Activated T-cell treated with anti-CD3 and anti-CD28 coated beads for 48 hours (primary cell): ENCODE measurements at regions not wholly inside any gene's neighbourhood (a gene's known extent, or its start where the extent isn't known, plus 50 kb on each side); places are given as distances from the start of the nearest gene placed in this dataset.

ENCODE experiments used
- DNase-seq: peaks from one replicate; pipeline ENCODE4 v3.0.0-alpha.2; 2020; ENCODE audit warnings: low read depth

DNA sequence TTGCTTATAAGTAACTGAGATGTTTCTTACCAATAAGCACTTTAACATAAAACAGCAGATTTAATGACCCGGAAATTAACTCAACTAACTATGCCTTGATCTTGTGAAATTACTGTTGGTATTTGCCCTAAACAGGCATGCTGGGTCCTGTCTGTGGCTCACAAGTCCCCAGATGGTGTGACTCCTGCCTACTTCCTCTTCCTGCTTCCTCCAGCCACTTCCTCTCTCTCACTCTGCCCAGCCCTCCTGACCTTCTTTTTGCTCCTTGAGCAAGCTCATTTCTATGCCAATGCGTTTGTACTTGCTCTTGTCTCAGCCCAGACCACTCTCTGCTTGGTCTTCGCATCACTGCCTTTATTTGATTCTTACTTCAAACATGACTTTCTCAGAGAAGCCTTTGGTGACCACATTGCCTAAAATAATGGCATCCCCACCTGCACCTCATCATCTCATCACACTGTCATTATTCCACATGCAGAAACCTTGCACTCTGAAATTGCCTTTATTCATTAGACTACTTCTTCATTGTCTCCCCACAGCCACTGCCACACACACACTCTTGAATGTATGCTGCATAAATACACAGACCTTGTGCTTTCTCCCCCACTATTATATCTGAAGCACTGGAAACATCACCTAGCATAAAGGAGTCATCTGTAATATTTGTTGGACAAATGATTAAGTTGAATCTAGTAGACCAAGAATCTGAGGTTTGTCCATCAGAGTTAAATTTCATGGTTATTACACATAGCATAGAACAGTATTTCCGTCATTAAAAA lies 256.3 kb upstream of the SEMA6D start:
- no peak for DNase-seq

- no peak for DNase-seq
Observed at GRCh38 chr15:47461652-47462141, 255.6 kb upstream of the SEMA6D start.

DNA sequence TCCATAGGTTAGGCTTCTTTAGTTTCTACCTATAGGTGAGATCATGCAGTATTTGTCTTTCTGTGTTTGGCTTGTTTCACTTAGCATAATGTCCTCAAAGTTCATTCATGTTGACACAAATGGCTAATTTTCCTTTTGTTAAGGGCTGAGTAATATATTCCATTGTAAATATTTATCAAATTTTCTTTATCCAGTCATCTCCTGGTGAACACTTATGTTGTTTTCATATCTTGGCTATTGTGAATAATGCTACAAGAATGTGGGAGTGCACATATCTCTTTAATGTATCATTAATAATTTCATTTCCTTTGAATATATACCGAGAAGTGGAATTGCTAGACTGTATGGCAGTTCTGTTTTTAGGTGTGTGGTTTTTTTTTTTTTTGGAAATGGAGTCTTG lies 250.9 kb upstream of the SEMA6D start:
- DNase-seq: no peak

- DNase-seq: no peak
Observed at GRCh38 chr15:47470983-47471382, 246.3 kb upstream of the SEMA6D start.

DNA sequence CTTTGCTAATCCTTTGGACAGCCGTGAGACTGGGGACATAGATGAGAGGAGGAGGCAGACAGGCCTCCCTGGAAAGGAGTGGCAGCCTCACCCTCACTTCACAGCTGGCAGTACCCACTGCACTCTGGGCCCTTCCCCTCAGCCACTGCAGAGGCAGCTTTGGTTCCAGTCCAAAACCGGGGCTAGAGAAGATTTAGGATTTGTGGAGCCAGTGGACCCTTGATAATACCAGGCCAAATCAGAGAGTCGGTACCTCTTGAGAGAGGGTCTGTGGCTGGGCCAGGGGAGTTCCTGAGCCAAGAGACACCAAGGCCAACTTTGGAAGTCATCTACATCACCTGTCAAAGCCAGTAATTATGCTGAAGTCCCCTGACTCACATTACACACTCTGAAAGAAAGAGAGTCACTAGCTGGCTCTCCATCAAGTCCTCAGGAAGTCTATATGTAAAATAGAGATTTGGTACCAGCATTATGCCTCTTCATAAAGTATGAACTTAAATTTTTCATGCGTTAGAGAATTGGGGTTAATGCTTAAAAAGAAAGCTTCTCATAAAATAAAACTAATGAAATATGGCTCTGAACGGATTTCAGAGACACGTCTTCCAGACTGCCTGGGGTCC lies 244.1 kb upstream of the SEMA6D start:
- DNase-seq: no peak

DNA sequence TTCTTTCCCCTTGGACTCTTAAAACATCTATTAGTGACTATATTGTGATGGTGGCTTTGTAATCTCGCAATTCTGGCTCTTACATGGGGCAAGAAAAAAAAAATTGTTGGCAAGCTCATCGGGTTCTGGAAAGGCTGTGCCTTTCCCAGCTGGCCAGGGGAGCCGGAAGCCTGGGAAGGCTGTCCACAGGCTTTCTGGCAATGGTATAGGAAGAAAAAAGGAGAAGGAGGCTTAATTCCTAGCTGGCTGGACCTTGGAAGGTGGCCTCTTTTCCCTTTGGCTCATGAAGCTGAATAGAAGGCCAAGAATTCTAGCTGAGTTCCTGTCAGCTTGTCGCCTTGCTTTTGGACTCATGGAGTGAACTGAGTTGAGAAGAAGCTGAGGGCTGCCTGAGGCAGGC lies 243.5 kb upstream of the SEMA6D start:
- no peak for DNase-seq

DNA sequence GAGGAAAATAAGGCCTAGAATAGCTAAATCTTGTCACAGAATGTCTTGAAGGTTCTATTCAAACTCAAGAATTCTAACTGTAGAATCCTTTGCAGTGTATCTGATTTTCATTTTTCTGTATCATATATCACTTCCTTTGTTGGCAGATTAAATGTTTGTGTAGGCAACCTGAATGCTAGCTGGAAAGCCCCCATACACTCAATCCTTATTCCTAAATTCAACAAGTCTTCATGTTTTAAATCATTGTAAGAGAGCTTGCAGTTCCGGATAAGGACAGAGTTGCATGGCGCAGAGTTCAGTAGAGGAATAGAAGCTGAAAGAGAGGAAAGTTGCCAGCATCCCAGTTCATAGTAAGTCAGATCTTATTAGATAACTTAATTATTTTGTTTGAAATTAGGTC lies 242.0 kb upstream of the SEMA6D start:
- no peak for DNase-seq

GRCh38 chr15:47477341-47477740 lies 240.0 kb upstream of the SEMA6D start:
- DNase-seq: no peak

DNA sequence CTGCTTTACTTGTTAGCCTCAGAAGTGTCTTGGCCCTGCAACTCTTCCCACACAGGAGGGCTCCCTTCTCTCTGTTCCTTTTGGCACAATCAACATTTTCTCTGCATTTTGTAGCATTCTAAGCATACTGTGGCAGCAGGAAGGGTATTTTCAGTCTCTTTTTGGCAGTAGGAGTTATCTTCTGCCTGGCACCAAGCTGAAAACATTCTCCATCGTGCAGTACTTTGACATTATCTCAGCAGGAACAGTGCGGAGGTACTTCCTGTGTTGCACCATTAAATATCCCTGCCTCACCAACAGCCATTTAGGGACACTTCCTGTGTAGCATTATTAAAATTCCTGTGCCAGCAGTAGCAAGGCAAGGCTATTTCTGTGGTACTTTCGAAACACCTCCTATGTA lies 233.2 kb upstream of the SEMA6D start:
- no peak for DNase-seq

GRCh38 chr15:47484997-47485396 lies 232.3 kb upstream of the SEMA6D start:
- no peak for DNase-seq

DNA sequence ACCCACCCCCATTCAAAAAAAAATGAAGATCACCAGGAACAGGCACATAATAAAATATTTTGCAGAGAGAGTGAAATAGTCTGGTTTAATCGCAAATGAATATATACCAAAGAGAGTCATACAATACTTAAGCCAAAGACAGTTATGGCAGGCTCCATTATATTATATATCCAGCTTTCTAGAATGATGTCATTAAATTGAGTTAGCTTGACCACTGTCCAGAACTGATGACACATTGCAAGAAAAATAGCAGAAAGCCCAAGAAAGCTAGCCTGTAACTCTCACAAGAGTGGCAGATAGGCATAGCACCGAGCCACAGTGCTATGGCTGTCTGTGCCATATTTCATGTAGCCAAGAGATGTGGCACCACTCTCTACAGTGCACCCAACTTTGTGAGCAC lies 231.9 kb upstream of the SEMA6D start:
- no peak for DNase-seq

DNA sequence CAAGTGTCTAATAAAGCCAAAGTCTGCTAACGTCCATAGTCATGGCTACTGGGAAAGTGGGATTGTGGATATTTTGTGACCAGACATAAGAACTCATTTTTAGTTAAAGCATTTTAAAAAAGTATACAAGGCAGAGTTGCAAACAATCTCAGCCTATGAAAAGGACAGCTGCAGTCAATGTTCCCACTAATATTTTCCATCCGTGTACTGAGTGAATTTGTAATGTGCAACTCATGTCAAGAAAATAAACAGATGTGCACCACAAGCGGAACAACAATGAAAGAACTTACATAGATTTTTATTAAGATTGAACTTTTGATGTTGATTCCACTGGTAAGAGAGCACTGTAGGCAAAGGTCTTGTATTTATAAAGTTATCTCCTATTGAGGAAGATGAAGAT lies 231.3 kb upstream of the SEMA6D start:
- DNase-seq: no peak

DNA sequence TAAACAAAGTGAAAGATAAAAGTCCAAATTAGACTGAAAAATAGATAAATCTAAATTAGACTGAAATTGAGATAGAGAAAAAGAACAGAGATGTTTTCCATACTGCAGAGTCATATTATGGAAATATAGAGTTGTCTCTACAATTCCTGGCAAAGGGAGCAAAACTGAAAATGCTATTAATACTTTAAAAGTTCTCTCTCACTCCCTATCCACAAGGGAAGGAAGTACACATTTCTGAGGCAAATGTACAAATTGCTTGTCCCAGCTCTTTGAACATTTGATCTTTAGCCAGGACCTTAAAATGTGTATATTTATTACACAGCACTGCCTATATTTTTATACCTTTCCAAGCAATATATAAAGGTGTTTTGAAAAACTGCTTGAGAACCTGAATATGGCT lies 225.1 kb upstream of the SEMA6D start:
- DNase-seq: no peak

DNA sequence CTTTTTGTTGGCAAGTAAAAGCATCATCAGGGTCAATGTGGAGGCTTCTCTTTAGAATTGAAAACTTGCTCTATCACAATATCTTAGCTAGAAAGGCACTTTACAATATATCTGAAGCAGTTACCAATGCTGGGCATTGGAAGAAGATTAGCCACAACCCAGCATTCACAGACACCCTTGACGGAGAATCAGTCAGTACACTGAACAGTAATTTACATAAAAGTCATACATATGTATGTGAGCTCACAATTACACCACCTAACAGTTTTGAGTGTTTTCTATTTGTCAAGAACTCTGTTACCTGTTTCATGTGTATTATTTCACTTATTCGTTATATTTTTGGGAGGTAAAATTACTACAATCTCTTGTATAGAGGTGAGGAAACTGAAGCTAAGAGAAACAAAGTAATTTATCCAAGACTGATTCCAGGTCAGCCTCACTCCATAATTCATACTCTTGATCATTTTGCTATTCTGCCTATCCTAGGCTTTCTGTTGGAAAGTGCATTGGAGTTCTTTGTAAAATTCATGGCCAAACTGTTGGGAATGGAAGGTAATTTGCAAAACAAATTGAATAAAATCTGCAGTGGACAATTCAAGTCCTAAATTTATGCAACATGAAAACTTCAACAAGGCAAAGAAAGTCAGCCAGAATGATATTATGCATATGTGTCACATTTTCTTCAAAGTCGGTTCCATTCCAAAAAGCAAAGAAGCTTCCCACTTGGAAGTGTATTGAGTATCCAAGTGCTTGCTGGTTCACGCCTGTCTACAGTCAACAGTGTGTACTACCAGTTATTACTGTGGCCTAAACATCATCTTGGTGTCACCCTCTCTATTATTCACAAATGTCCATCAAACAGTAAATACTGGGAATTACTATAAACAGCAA lies 223.7 kb upstream of the SEMA6D start:
- no peak for DNase-seq

DNA sequence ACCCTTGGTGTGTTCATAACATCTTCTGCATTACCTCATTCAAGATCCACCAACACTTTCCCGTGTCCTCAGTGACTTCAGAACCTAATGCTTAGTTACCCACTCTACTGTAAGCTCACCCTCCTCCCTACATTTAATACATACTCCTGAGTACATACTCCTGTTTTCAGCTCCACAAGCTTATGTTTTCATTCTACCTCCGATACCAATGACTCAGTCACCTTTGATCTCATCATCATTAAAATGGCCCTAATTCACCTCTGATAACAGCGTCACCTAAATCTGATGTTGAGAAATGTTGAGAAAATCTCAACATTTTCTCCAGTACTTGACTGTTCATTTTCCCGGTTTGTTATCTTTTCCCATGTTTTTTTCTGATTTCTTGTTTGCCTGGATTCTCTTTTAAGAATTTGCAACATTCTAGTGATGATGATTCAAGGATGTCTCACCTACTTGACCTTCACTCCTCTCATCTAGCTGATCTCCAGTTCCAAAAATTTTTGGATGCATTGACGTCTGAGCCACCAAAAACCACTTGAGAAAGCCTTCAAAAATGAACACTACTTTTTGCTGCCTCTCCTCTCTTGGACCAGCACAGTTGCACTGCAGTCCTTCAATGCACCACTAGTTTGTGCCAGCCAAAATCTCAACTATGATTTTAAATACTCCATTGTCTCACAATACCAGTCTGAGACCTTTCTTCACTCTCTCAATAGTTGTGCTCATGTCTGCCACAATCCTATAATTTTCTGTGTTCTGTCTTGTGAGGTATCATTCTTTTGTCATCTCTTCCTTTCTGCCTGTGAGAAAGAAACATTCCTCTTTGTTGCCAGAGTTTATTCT lies 220.7 kb upstream of the SEMA6D start:
- no peak for DNase-seq

GRCh38 chr15:47500842-47501241 lies 216.5 kb upstream of the SEMA6D start:
- no peak for DNase-seq

DNA sequence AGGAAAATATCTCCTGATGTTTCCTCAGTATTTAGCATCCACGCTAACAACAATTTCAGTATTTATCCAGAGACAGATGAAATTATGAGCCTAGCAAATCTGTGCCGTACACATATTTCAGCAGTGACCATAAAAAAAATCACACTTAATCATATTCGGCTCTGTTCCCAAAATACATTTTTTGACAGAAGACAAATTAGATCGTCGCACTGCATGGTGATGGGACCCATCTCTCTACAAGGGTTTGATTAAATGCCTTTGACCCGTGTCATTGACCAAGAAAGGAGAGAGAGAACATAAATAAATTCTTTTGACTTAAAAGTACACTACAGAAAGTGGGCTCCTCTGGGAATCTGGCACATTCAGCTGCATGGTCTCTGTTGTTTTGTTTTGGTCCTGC lies 215.3 kb upstream of the SEMA6D start:
- no peak for DNase-seq

DNA sequence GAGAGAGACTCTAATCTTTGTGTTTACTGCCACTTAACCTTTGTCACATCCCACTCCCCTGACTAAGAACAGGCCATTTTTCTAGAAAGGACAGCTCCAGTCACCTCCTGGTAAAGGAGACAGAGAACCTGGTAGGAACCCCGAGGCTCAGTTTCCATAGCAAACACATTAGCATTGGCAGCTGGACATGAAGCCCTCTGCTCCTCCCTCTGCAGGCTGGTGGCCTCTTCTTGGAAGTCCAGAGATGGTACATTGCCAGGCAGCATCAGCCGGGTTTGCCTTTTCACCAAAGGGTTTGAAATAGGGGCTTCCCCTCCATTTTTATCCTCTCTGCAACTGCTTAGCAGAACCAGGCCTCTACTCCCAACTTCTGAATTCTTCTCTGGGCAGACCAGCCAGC lies 213.4 kb upstream of the SEMA6D start:
- DNase-seq: no peak

- no peak for DNase-seq
Observed at GRCh38 chr15:47504624-47505256, 212.6 kb upstream of the SEMA6D start.

- no peak for DNase-seq
Observed at GRCh38 chr15:47505712-47506328, 211.5 kb upstream of the SEMA6D start.
